Ovary (tissue), 3 donors: ENCODE measurements at regions not wholly inside any gene's neighbourhood (a gene's known extent, or its start where the extent isn't known, plus 50 kb on each side); places are given as distances from the start of the nearest gene placed in this dataset.
"Not testable (repeated sequence)": the region's sequence is repeated elsewhere in the genome, so short reads cannot be mapped to it uniquely, and the experiment has no call there.

Experiments
- CTCF ChIP-seq, 3 donors: fragments of 450-650 bp in 2 of 3; fragments of 200-600 bp in 1 of 3; IDR thresholded peaks; one replicate each; pipeline versions ENCODE4 v1.5.1 to v1.8.0; 2016 to 2022; ENCODE audit warnings: antibody characterized with exemption in 3 of 3, mild to moderate bottlenecking in 1 of 3
- EP300 ChIP-seq: sonication (generic); formaldehyde crosslinking; IDR thresholded peaks from one replicate; pipeline ENCODE4 v1.6.1; 2017; ENCODE audit warnings: antibody characterized with exemption
- POLR2A ChIP-seq: fragments of 450-650 bp; IDR thresholded peaks from one replicate; pipeline ENCODE4 v1.6.1; 2017; ENCODE audit warnings: antibody characterized with exemption, mild to moderate bottlenecking, moderate library complexity
- donor health status: DM: no; HTN: no; CAD: no.

GRCh38 chr16:88275336-88276122, 107.2 kb upstream of the ZNF469 start:
- TF ChIP-seq CTCF (IDR thresholded peaks at IDR 0.05); POLR2A; EP300: not testable (repeated sequence)
